Mesenchymal stem cell (in vitro differentiated cells and primary cell): ENCODE measurements at regions not wholly inside any gene's neighbourhood (a gene's known extent, or its start where the extent isn't known, plus 50 kb on each side); places are given as distances from the start of the nearest gene placed in this dataset.

Experiments used
- DNase-seq: peaks from one replicate; pipeline ENCODE4 v3.0.0-alpha.2; 2013
- H2AFZ ChIP-seq: one replicate; pipeline ENCODE4 v1.6.1; 2013; ENCODE audit warnings: low read depth, mild to moderate bottlenecking, control low read depth, inconsistent platforms, low read length, moderate library complexity
- H2AK5ac ChIP-seq: 2 replicates; pipeline ENCODE4 v1.6.1; 2013; ENCODE audit warnings: low read length, moderate library complexity, mild to moderate bottlenecking, inconsistent platforms; ENCODE audit not compliant: severe bottlenecking
- H2BK120ac ChIP-seq: one replicate; pipeline ENCODE4 v1.6.1; 2013; ENCODE audit warnings: low read depth, mild to moderate bottlenecking, inconsistent platforms, low read length, moderate library complexity
- H2BK12ac ChIP-seq, 2 experiments: one replicate each; pipeline ENCODE4 v1.6.1; 2013; ENCODE audit warnings: inconsistent platforms in 2 of 2, low read length in 2 of 2, mild to moderate bottlenecking in 2 of 2, moderate library complexity in 2 of 2, control low read depth in 1 of 2
- H2BK15ac ChIP-seq: one replicate; pipeline ENCODE4 v1.6.1; 2013; ENCODE audit warnings: mild to moderate bottlenecking, low read depth, inconsistent platforms; ENCODE audit not compliant: poor library complexity, severe bottlenecking
- H2BK5ac ChIP-seq: 2 replicates; pipeline ENCODE4 v1.6.1; 2013; ENCODE audit warnings: low read depth, mild to moderate bottlenecking, low read length, control low read depth, inconsistent platforms; ENCODE audit not compliant: poor library complexity, severe bottlenecking
- H3K14ac ChIP-seq, 2 experiments: one replicate each; pipeline ENCODE4 v1.6.1; 2013; ENCODE audit warnings: inconsistent platforms in 2 of 2, low read length in 2 of 2, control low read depth in 1 of 2, mild to moderate bottlenecking in 1 of 2, moderate library complexity in 1 of 2
- H3K18ac ChIP-seq, 2 experiments: one replicate each; pipeline ENCODE4 v1.6.1; 2013; ENCODE audit warnings: inconsistent platforms in 2 of 2, low read length in 2 of 2, control low read depth in 1 of 2, low read depth in 1 of 2, mild to moderate bottlenecking in 1 of 2
- H3K23ac ChIP-seq, 2 experiments: one replicate each; pipeline ENCODE4 v1.6.1; 2013; ENCODE audit warnings: inconsistent platforms in 2 of 2, low read length in 2 of 2, mild to moderate bottlenecking in 2 of 2, moderate library complexity in 2 of 2, control low read depth in 1 of 2
- H3K27ac ChIP-seq: 2 replicates; pipeline ENCODE4 v1.5.1; 2013; ENCODE audit warnings: mild to moderate bottlenecking, moderate library complexity, low read length, control low read depth, inconsistent platforms; ENCODE audit not compliant: poor library complexity, severe bottlenecking
- H3K27me3 ChIP-seq, 2 experiments: 2 replicates each; pipeline versions ENCODE4 v1.6.1 to v1.7.0; 2013; ENCODE audit warnings: low read length in 2 of 2, mild to moderate bottlenecking in 2 of 2, moderate library complexity in 2 of 2, control low read depth in 1 of 2, inconsistent platforms in 1 of 2; ENCODE audit not compliant: control insufficient read depth in 1 of 2, insufficient read depth in 1 of 2
- H3K36me3 ChIP-seq, 2 experiments: 2 replicates each; pipeline versions ENCODE4 v1.6.1 to v1.7.0; 2013; ENCODE audit warnings: low read length in 2 of 2, control low read depth in 1 of 2, inconsistent platforms in 1 of 2, low read depth in 1 of 2, mild to moderate bottlenecking in 1 of 2; ENCODE audit not compliant: insufficient read depth in 2 of 2, control insufficient read depth in 1 of 2
- H3K4ac ChIP-seq, 2 experiments: one replicate each; pipeline ENCODE4 v1.6.1; 2013; ENCODE audit warnings: inconsistent platforms in 2 of 2, low read length in 2 of 2, mild to moderate bottlenecking in 2 of 2, moderate library complexity in 2 of 2, control low read depth in 1 of 2, low read depth in 1 of 2
- H3K4me1 ChIP-seq: 2 replicates; pipeline ENCODE4 v1.6.1; 2013; ENCODE audit warnings: low read depth, low read length, control low read depth; ENCODE audit not compliant: control insufficient read depth, insufficient read depth
- H3K4me2 ChIP-seq: 2 replicates; pipeline ENCODE4 v1.6.1; 2013; ENCODE audit warnings: low read length, mild to moderate bottlenecking, inconsistent platforms; ENCODE audit not compliant: poor library complexity, severe bottlenecking
- H3K4me3 ChIP-seq, 2 experiments: 2 replicates each; pipeline versions ENCODE4 v1.5.1 to v1.7.0; 2013; ENCODE audit warnings: low read length in 2 of 2, mild to moderate bottlenecking in 2 of 2, control low read depth in 1 of 2, low read depth in 1 of 2; ENCODE audit not compliant: insufficient read depth in 1 of 2
- H3K79me1 ChIP-seq: replicated peaks from 2 replicates; pipeline ENCODE4 v1.6.1; 2013; ENCODE audit warnings: mild to moderate bottlenecking, control low read depth, low read length, inconsistent platforms; ENCODE audit not compliant: poor library complexity, severe bottlenecking
- H3K9ac ChIP-seq: 2 replicates; pipeline ENCODE4 v1.7.0; 2013; ENCODE audit warnings: mild to moderate bottlenecking, low read length, moderate library complexity
- H3K9me3 ChIP-seq: 2 replicates; pipeline ENCODE4 v1.7.0; 2013; ENCODE audit warnings: mild to moderate bottlenecking, low read length; ENCODE audit not compliant: control insufficient read depth
- H4K8ac ChIP-seq: one replicate; pipeline ENCODE4 v1.6.1; 2013; ENCODE audit warnings: inconsistent platforms, mild to moderate bottlenecking, low read length, moderate library complexity
- H4K91ac ChIP-seq: one replicate; pipeline ENCODE4 v1.6.1; 2013; ENCODE audit warnings: mild to moderate bottlenecking, low read length, inconsistent platforms
- WGBS: methylation state at CpG from one replicate; pipeline ENCODE4 v1.1.7; 2013; ENCODE audit warnings: mixed read lengths; 5-methylcytosine and 5-hydroxymethylcytosine counted together

DNA sequence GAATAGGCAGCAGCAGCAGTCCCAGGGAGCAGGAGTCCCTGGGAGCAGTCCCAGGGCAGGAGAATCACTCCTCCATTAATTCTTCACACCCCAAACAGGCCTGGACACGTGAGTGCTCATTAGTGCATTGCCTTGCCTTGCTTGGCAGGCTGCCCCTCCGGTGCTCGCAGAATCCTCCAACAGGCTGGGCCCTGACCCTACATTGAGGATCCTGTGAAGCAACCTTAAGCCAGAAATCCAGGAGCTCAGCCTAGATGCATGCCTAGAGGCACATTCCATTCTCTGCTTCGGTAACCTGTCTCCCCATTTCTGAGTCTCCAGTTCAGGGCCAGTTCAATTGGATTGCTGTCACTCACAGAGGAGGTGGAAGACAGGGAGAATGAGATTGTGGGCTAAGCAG is 97.4 kb upstream of the LRATD1 start:
- 57% methylated on average over 4 of the region's 4 CpGs for WGBS
- Histone ChIP-seq H2BK5ac (no peak overlapping the region), H3K4me1 (no peaks in the 10 kb centered on the region), H3K27ac (no peak overlapping the region), H3K4me2 (no peak overlapping the region), H4K8ac (no peak overlapping the region), H2BK15ac (no peak overlapping the region), H2AK5ac (no peak overlapping the region), H2BK12ac (no peak overlapping the region), H3K14ac (no peak overlapping the region), H3K23ac (no peak overlapping the region), H3K9me3 (no peaks in the 10 kb centered on the region), H3K4me3 (no peak overlapping the region), H2BK120ac (no peak overlapping the region), H3K18ac (no peak overlapping the region), H3K36me3 (no peaks in the 10 kb centered on the region), H4K91ac (no peak overlapping the region), H3K9ac (no peak overlapping the region), H3K4ac (no peak overlapping the region), H3K27me3 (no peaks in the 10 kb centered on the region), H2AFZ (no peak overlapping the region), H3K79me1 (no peaks in the 10 kb centered on the region)
- no peak for DNase-seq

DNA sequence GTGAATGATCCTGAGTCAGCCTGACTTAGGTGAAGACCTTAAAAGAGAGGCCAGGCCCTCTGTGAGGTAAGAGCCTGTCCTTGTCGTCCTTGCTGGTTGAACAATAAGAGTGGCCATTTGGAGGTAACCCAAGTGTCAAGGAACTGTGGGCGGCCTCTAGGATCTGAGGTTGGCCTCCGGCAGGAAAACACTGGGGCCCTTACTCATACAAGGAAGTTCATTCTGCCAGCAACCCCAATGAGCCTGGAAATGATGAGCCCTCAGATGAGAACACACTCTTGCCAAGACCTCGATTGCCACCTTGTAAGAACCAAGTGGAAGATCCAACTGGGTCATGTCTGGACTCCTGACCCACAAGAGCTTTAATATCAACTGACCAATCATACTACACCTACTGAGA is 95.5 kb upstream of the LRATD1 start:
- 73% methylated on average over 4 of the region's 4 CpGs for WGBS
- H3K18ac ChIP-seq: no peak overlapping the region
- H2AFZ ChIP-seq: no peak overlapping the region
- no peak overlapping the region for H3K4me3 ChIP-seq
- no peaks in the 10 kb centered on the region for H3K4me1 ChIP-seq
- no peak overlapping the region for H3K4me2 ChIP-seq
- no peak overlapping the region for H3K23ac ChIP-seq
- H3K9ac ChIP-seq: no peak overlapping the region
- H2BK5ac ChIP-seq: no peak overlapping the region
- no peaks in the 10 kb centered on the region for H3K27me3 ChIP-seq
- no peak overlapping the region for H3K27ac ChIP-seq
- no peaks in the 10 kb centered on the region for H3K9me3 ChIP-seq
- H3K4ac ChIP-seq: no peak overlapping the region
- H3K36me3 ChIP-seq: no peaks in the 10 kb centered on the region
- H2BK120ac ChIP-seq: no peak overlapping the region
- no peak for DNase-seq
- no peak overlapping the region for H2BK15ac ChIP-seq
- no peak overlapping the region for H4K8ac ChIP-seq
- H4K91ac ChIP-seq: no peak overlapping the region
- H3K79me1 ChIP-seq: no peaks in the 10 kb centered on the region
- H2AK5ac ChIP-seq: no peak overlapping the region
- H3K14ac ChIP-seq: no peak overlapping the region
- no peak overlapping the region for H2BK12ac ChIP-seq

DNA sequence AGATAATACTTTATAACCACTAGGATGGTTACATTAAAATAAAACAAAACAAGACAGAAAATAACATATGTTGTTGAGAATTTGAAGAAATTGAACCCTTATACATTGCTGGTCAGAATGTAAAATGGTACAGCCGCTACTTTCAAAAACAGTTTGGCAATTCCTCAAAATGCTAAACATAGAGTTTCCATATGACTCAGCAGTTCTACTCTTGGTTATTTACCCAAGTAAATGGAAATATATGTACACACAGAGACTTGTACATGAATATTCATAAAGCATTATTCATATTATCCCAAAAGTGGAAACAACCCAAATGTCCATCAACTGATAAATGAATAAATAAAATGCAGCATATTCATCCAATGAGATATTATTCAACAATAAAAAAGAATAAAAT is 92.5 kb upstream of the LRATD1 start:
- Histone ChIP-seq H3K27ac (no peak overlapping the region), H3K4me2 (no peak overlapping the region), H4K8ac (no peak overlapping the region), H3K9me3 (peaks cover 3% of the 10 kb centered on the region), H2BK15ac (no peak overlapping the region), H2BK12ac (no peak overlapping the region), H2BK120ac (no peak overlapping the region), H2AFZ (no peak overlapping the region), H2AK5ac (no peak overlapping the region), H3K18ac (no peak overlapping the region), H3K9ac (no peak overlapping the region), H3K4me1 (no peaks in the 10 kb centered on the region), H2BK5ac (no peak overlapping the region), H3K36me3 (no peaks in the 10 kb centered on the region), H3K4ac (no peak overlapping the region), H4K91ac (no peak overlapping the region), H3K27me3 (no peaks in the 10 kb centered on the region), H3K79me1 (no peaks in the 10 kb centered on the region), H3K4me3 (no peak overlapping the region), H3K14ac (no peak overlapping the region), H3K23ac (no peak overlapping the region)
- no CpG with 5 or more reads among the region's 1 CpG for WGBS
- DNase-seq: no peak

DNA sequence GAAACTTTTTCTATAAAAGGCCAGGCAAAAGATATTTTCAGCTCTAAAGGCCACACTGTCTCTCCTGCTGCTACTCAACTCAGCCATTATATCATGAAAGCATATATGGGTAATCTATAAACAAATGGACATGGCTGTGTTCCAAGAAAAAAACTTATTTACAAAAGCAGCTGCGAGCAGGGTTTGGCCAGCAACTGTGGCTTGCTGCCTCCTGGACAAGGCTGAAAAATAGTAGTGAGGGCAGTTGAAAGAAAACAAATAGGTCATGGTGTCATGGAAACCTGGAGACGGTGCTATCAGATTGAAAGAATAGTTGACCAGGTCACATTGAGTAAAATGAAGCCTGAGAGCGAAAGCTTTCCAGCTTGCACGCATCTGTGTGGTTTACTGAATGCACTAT is 89.2 kb upstream of the LRATD1 start:
- Histone ChIP-seq H3K23ac (no peak overlapping the region), H2BK12ac (no peak overlapping the region), H2AK5ac (no peak overlapping the region), H2BK120ac (no peak overlapping the region), H3K9ac (no peak overlapping the region), H3K79me1 (no peaks in the 10 kb centered on the region), H3K36me3 (no peaks in the 10 kb centered on the region), H2AFZ (no peak overlapping the region), H3K4me2 (no peak overlapping the region), H4K91ac (no peak overlapping the region), H3K14ac (no peak overlapping the region), H2BK5ac (no peak overlapping the region), H4K8ac (no peak overlapping the region), H3K4ac (no peak overlapping the region), H3K27ac (no peak overlapping the region), H3K27me3 (no peaks in the 10 kb centered on the region), H3K4me3 (no peak overlapping the region), H3K9me3 (peaks cover 3% of the 10 kb centered on the region), H3K4me1 (no peaks in the 10 kb centered on the region), H2BK15ac (no peak overlapping the region), H3K18ac (no peak overlapping the region)
- DNase-seq: peak; percentile 59
- 63% methylated on average over 4 of the region's 4 CpGs for WGBS
